HG02870 (cell line): ENCODE measurements at regions not wholly inside any gene's neighbourhood (a gene's known extent, or its start where the extent isn't known, plus 50 kb on each side); places are given as distances from the start of the nearest gene placed in this dataset.
"Not testable (repeated sequence)": the region's sequence is repeated elsewhere in the genome, so short reads cannot be mapped to it uniquely, and the experiment has no call there.

Experiments used
- ATAC-seq: cut with Tn5 transposase; IDR thresholded peaks from one replicate; pipeline ENCODE4 v1.9.1; 2021; ENCODE audit warnings: mild to moderate bottlenecking, moderate library complexity; ENCODE audit not compliant: unreplicated experiment

DNA sequence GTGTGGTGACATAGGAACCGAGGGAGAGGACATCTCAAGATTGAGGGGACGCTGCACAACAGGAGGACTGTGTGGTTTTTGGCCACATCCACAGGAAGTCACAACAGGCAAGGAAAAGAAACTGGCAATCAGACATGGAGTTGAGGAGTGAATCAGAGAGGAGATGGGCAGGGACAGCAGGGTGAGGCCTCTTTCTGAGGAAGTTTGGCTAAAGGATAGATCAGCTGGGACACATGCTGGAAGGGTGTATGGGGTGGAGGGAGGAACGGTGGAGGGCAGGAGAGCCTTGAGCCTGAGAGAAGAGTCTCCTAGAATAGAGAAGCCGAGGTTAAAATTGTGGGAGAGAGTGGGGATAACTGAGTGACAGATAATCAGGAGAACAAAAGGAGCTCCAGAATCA is 75.1 kb upstream of the CIDEA start:
- ATAC-seq: not testable (repeated sequence)

DNA sequence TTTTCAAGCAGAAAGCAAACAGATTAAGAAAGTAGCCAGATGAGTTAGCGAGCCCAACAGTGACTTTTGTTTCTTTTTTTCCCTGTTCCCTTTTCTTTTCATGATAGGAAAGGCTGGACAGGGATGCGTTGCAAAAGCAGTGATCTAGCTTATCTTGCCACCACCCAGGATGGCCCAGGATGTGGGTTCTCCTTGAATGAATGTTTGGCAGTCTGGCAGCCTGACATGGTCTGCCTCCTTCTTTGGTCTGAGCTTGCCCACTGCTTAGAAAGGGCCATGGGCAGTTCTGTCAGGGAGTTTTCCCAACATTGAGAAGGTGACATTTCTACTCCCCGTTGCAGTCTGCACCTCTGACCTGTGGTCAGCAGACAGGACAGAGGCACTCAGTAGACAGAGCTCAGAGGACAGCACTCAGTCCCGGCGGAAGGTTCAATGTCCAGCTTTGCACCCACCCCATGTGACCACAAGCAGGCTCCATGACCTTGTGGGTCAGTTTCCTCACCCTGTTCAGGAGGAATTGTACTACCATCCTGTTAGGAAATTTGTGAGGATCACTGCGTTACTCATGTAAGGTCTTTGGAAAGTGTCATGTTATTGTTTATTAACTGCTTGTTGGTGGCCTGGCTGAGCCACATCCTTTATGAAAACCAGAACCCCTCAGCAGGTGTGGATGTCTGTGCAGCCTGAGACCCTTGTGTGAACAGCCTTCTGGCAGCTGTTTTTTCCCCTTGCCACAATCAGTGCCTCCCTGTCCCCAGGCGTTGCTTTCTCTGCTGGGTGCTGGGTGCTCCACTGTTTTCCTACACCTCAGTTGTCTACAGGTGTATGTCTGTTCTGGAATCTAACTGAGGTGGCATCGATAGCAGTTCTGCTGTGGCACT is 74.2 kb upstream of the CIDEA start:
- ATAC-seq: not testable (repeated sequence)

DNA sequence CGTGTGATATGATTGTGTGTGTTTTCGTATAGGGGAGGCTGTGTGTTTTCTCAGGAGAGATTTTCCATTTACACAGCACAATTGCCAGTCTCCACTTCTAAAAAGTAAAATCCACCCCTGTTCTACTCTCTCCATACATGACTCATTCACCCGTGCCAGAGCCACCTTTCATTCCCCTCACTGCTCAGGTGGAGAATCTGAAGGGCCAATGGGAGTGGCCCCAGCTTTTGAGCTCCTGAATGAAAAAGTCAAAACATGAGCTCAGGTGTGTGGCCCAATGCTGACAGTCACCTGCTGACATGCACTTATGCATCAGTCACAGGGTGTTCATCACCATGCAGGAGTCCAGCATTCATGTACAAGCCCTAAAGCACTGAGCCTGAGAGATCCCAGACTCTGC is 55.4 kb upstream of the CIDEA start:
- not testable (repeated sequence) for ATAC-seq

DNA sequence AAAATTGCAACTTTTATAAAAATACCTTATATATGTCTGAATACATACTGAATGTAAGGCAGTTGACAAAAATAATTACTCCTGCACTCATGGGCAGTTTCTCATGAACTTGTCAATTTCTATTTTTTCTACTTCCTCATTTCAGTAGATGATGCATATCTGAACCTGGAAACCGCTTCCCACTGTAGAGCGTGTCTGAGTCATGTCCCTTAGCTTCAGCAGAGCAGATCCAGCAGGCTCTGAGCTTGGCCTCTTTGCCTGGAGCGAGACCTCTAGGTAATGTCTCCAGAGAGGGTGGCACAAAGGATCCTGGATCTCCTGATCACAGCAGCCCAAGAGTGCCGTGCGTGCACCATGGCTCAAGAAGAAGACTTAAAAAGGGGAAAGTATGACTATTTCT is 54.0 kb upstream of the CIDEA start:
- peak; percentile 98 for ATAC-seq
